GM12872 (cell line): ENCODE measurements at regions not wholly inside any gene's neighbourhood (a gene's known extent, or its start where the extent isn't known, plus 50 kb on each side); places are given as distances from the start of the nearest gene placed in this dataset.

Source experiments
- CTCF ChIP-seq: IDR thresholded peaks from 3 replicates; pipeline ENCODE4 v1.5.1; 2011; ENCODE audit warnings: low read depth, mild to moderate bottlenecking, low read length, moderate library complexity; ENCODE audit not compliant: insufficient read depth

GRCh38 chr3:106589311-106589942 is 720.6 kb upstream of the CBLB start:
- no peak for TF ChIP-seq CTCF

GRCh38 chr3:106590216-106590615 is 721.4 kb upstream of the CBLB start:
- no peak for TF ChIP-seq CTCF

- no peak for TF ChIP-seq CTCF
Measured at GRCh38 chr3:106593381-106593780, 724.6 kb upstream of the CBLB start.

- peak; percentile 83 for TF ChIP-seq CTCF
Measured at GRCh38 chr3:106609666-106610301, 741.0 kb upstream of the CBLB start.

GRCh38 chr3:106610362-106610959 is 741.6 kb upstream of the CBLB start:
- TF ChIP-seq CTCF, result no peak

- TF ChIP-seq CTCF, result no peak
Measured at GRCh38 chr3:106611116-106611515, 742.3 kb upstream of the CBLB start.

- no peak for TF ChIP-seq CTCF
Measured at GRCh38 chr3:106611841-106612240, 743.0 kb upstream of the CBLB start.
